ENCODE measurements at regions not wholly inside any gene's neighbourhood (a gene's known extent, or its start where the extent isn't known, plus 50 kb on each side); places are given as distances from the start of the nearest gene placed in this dataset.
"Not testable (repeated sequence)": the region's sequence is repeated elsewhere in the genome, so short reads cannot be mapped to it uniquely, and the experiment has no call there.

DNA sequence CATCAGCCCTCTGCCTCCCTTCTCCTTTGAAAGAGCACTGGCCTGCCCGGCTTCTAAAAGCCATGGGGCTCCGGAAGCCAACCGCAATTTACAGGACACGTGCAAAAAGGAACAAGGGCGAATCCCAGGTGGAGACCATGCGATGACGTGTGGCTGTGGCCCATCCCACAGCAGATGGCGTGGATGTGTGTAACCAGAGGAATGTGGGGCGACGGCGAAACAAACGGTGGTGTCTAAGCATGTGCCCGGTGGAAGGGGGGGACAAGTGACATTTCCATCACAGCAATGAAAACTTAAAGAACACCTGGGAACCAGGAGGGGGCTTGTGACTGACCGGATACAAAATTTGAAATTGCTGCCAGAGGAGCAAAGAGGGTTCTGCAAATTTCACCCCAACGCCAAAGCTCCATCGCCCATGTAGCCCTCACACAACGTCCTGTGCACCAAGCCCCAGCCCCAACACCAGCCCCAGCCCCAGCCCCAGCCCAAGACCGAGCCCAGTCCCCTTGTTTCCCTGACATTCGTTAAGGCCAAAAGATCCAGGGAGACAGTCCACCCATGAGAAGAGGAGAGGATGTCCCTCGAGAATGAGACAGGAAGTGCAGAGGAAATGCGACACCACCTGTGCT, 159.7 kb upstream of the ZNF337 start:
- H3K27me3 ChIP-seq (ENCODE audit: control insufficient read depth, insufficient read depth, low read length) = peaks cover 31% of the 10 kb centered on the region
- no peaks in the 10 kb centered on the region for H3K36me3 ChIP-seq (ENCODE audit: control insufficient read depth, insufficient read depth, low read length)
- no peaks in the 10 kb centered on the region for H3K4me1 ChIP-seq (ENCODE audit: control insufficient read depth, insufficient read depth, low read length)
- no peaks in the 10 kb centered on the region for H3K9me3 ChIP-seq (ENCODE audit: control insufficient read depth, insufficient read depth, low read length)
- H3K4me3 ChIP-seq (ENCODE audit: low read depth, low read length) = no peak overlapping the region
- no peak overlapping the region for H3K9ac ChIP-seq (ENCODE audit: low read depth, low read length)

- H3K9ac ChIP-seq (ENCODE audit: low read depth, low read length); H3K36me3 ChIP-seq (ENCODE audit: control insufficient read depth, insufficient read depth, low read length); H3K4me3 ChIP-seq (ENCODE audit: low read depth, low read length); H3K4me1 ChIP-seq (ENCODE audit: control insufficient read depth, insufficient read depth, low read length); H3K9me3 ChIP-seq (ENCODE audit: control insufficient read depth, insufficient read depth, low read length): not testable (repeated sequence)
- peaks cover 24% of the 10 kb centered on the region for H3K27me3 ChIP-seq (ENCODE audit: control insufficient read depth, insufficient read depth, low read length)
These were observed 159.0 kb upstream of the ZNF337 start for GRCh38 chr20:25855451-25856156.

- not testable (repeated sequence) for H3K36me3 ChIP-seq (ENCODE audit: control insufficient read depth, insufficient read depth, low read length); H3K9me3 ChIP-seq (ENCODE audit: control insufficient read depth, insufficient read depth, low read length); H3K4me3 ChIP-seq (ENCODE audit: low read depth, low read length); H3K4me1 ChIP-seq (ENCODE audit: control insufficient read depth, insufficient read depth, low read length); H3K9ac ChIP-seq (ENCODE audit: low read depth, low read length)
- H3K27me3 ChIP-seq (ENCODE audit: control insufficient read depth, insufficient read depth, low read length) = peaks cover 14% of the 10 kb centered on the region
These were observed 158.0 kb upstream of the ZNF337 start for GRCh38 chr20:25854666-25855065.

DNA sequence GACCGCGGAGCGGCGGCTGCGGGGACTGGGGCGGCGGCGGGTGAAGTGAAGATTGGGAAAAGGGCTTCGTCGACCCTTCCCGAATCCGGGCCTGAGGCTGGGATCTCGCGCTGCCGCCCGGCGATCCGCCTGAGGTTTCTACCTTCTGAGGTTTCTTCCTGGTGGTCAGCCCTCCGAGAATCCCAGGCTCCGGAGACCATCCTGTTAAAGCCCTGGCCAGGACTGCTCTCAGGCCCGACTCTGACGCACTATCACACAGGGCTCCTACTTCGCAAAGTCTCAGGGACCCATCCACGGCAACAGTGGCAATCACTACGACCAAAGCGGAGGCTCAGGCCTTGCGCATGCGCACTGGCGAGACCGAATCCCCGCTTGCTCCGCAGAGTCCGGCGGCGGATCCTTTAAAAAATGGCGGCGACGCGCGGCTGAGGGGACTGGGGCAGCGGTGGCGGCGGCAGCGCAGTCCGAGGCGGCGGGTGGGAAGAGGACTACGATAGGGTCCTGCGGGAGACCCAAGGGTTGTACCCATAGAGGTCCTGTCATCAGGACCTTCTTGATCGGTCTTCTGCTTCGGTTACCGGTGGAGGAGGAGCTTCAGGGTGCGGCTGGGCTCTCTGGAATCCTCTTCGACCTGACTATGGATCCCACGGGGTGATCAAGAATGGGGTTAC, 157.2 kb upstream of the ZNF337 start:
- not testable (repeated sequence) for H3K9ac ChIP-seq (ENCODE audit: low read depth, low read length); H3K4me1 ChIP-seq (ENCODE audit: control insufficient read depth, insufficient read depth, low read length); H3K27me3 ChIP-seq (ENCODE audit: control insufficient read depth, insufficient read depth, low read length); H3K4me3 ChIP-seq (ENCODE audit: low read depth, low read length); H3K36me3 ChIP-seq (ENCODE audit: control insufficient read depth, insufficient read depth, low read length); H3K9me3 ChIP-seq (ENCODE audit: control insufficient read depth, insufficient read depth, low read length)

GRCh38 chr20:25852968-25853717, 156.5 kb upstream of the ZNF337 start:
- not testable (repeated sequence) for H3K9ac ChIP-seq (ENCODE audit: low read depth, low read length)

DNA sequence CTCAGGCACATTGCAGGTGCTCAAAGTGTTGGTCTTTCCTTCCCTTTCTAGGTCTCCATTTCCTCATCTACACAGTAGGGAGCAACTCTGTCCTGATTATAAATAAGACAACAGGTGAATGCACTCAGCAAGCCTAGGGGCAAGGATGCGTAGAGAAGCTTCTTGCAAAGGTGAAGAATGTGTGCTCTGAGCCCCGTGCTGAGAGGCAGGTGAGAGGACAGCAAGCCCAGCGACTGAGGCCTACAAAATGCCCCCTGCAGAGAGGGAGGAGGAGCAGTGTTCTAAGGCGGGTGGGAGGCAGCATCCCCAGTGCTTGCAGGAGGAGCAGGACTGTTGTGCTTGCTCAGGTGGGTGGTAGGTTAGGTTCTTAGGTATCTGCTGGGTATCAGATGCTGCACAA, 153.5 kb upstream of the ZNF337 start:
- not testable (repeated sequence) for H3K36me3 ChIP-seq (ENCODE audit: control insufficient read depth, insufficient read depth, low read length); H3K4me1 ChIP-seq (ENCODE audit: control insufficient read depth, insufficient read depth, low read length); H3K4me3 ChIP-seq (ENCODE audit: low read depth, low read length); H3K9me3 ChIP-seq (ENCODE audit: control insufficient read depth, insufficient read depth, low read length); H3K27me3 ChIP-seq (ENCODE audit: control insufficient read depth, insufficient read depth, low read length); H3K9ac ChIP-seq (ENCODE audit: low read depth, low read length)

More at GRCh38 chr20:25852968-25853717, 156.5 kb upstream of the ZNF337 start:
- H3K36me3 ChIP-seq (ENCODE audit: control insufficient read depth, insufficient read depth, low read length); H3K9me3 ChIP-seq (ENCODE audit: control insufficient read depth, insufficient read depth, low read length); H3K4me1 ChIP-seq (ENCODE audit: control insufficient read depth, insufficient read depth, low read length); H3K4me3 ChIP-seq (ENCODE audit: low read depth, low read length); H3K27me3 ChIP-seq (ENCODE audit: control insufficient read depth, insufficient read depth, low read length): not testable (repeated sequence)

DNA sequence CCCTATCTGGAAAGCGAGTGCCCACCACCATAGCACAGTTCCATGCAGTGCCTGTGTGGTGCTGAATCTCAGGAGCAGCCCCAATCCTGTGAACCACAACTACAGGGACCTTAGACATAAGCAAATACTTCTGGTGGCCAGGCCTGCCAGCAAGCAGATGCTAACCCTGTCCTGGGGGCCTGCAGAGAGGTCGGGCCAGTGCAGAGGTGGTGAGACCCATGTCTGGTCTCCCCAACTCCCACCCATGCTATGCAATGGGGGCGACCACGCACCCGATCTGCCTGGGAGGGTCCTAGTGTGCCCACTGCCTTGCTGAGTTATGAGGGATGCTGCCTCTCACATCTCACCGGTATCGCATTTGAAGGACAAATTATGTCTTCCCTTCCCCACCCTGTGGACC, 151.6 kb upstream of the ZNF337 start:
- H3K27me3 ChIP-seq (ENCODE audit: control insufficient read depth, insufficient read depth, low read length) = no peaks in the 10 kb centered on the region
- H3K4me3 ChIP-seq (ENCODE audit: low read depth, low read length) = no peak overlapping the region
- H3K9me3 ChIP-seq (ENCODE audit: control insufficient read depth, insufficient read depth, low read length) = no peaks in the 10 kb centered on the region
- H3K36me3 ChIP-seq (ENCODE audit: control insufficient read depth, insufficient read depth, low read length) = no peaks in the 10 kb centered on the region
- H3K9ac ChIP-seq (ENCODE audit: low read depth, low read length) = no peak overlapping the region
- no peaks in the 10 kb centered on the region for H3K4me1 ChIP-seq (ENCODE audit: control insufficient read depth, insufficient read depth, low read length)

- not testable (repeated sequence) for H3K9me3 ChIP-seq (ENCODE audit: control insufficient read depth, insufficient read depth, low read length); H3K36me3 ChIP-seq (ENCODE audit: control insufficient read depth, insufficient read depth, low read length); H3K27me3 ChIP-seq (ENCODE audit: control insufficient read depth, insufficient read depth, low read length); H3K4me3 ChIP-seq (ENCODE audit: low read depth, low read length); H3K9ac ChIP-seq (ENCODE audit: low read depth, low read length); H3K4me1 ChIP-seq (ENCODE audit: control insufficient read depth, insufficient read depth, low read length)
These were observed 148.0 kb upstream of the ZNF337 start for GRCh38 chr20:25844640-25845039.

- not testable (repeated sequence) for H3K4me1 ChIP-seq (ENCODE audit: control insufficient read depth, insufficient read depth, low read length); H3K9ac ChIP-seq (ENCODE audit: low read depth, low read length); H3K27me3 ChIP-seq (ENCODE audit: control insufficient read depth, insufficient read depth, low read length)
These were observed 116.9 kb upstream of the ZNF337 start for GRCh38 chr20:25813511-25813910.

GRCh38 chr20:25798174-25798993, 101.7 kb upstream of the ZNF337 start:
- H3K27me3 ChIP-seq (ENCODE audit: control insufficient read depth, insufficient read depth, low read length); H3K4me1 ChIP-seq (ENCODE audit: control insufficient read depth, insufficient read depth, low read length); H3K4me3 ChIP-seq (ENCODE audit: low read depth, low read length); H3K9ac ChIP-seq (ENCODE audit: low read depth, low read length); H3K9me3 ChIP-seq (ENCODE audit: control insufficient read depth, insufficient read depth, low read length); H3K36me3 ChIP-seq (ENCODE audit: control insufficient read depth, insufficient read depth, low read length): not testable (repeated sequence)

More at GRCh38 chr20:25813511-25813910, 116.9 kb upstream of the ZNF337 start:
- not testable (repeated sequence) for H3K4me3 ChIP-seq (ENCODE audit: low read depth, low read length); H3K9me3 ChIP-seq (ENCODE audit: control insufficient read depth, insufficient read depth, low read length); H3K36me3 ChIP-seq (ENCODE audit: control insufficient read depth, insufficient read depth, low read length)

DNA sequence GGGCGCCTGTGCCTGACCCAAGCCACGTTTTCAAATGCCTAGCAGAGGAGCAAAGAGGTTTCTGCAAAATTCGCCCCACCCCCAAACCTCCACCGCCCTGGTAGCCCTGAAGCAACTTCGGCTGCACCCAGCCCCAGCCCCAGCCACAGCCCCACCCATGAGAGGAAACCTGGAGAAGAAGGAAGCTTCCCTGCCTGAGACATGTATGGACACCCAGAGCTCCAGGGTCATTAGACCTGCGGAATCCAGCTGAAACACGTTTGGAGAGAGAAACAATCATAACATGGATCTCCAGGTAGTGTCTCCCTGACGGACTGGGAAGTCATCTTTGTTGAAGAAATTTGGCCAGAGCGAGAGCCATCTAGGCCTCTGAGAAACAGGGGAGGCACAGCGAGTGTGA, 100.4 kb upstream of the ZNF337 start:
- not testable (repeated sequence) for H3K9ac ChIP-seq (ENCODE audit: low read depth, low read length); H3K27me3 ChIP-seq (ENCODE audit: control insufficient read depth, insufficient read depth, low read length); H3K4me1 ChIP-seq (ENCODE audit: control insufficient read depth, insufficient read depth, low read length); H3K9me3 ChIP-seq (ENCODE audit: control insufficient read depth, insufficient read depth, low read length); H3K36me3 ChIP-seq (ENCODE audit: control insufficient read depth, insufficient read depth, low read length); H3K4me3 ChIP-seq (ENCODE audit: low read depth, low read length)

All from iPS-15b (cell line).